Vagina (tissue), 2 donors: ENCODE measurements at regions not wholly inside any gene's neighbourhood (a gene's known extent, or its start where the extent isn't known, plus 50 kb on each side); places are given as distances from the start of the nearest gene placed in this dataset.

ENCODE experiments used
- DNase-seq, 2 donors: peaks; one replicate each; pipeline ENCODE4 v3.0.0-alpha.2; 2017; ENCODE audit errors: extremely low spot score in 2 of 2
- H3K27ac ChIP-seq: fragments of 200-600 bp; sonication (generic); one replicate; pipeline ENCODE4 v1.5.1; 2019
- H3K27me3 ChIP-seq: fragments of 200-600 bp; sonication (generic); one replicate; pipeline ENCODE4 v1.5.1; 2019
- H3K36me3 ChIP-seq, 2 donors: fragments of 200-600 bp; sonication (generic); one replicate each; pipeline ENCODE4 v1.5.1; 2017 to 2019
- H3K4me1 ChIP-seq: fragments of 200-600 bp; sonication (generic); one replicate; pipeline ENCODE4 v1.5.1; 2019
- H3K4me3 ChIP-seq, 2 donors: fragments of 200-600 bp; sonication (generic); 1 replicate in 1 of 2; 2 replicates in 1 of 2; pipeline ENCODE4 v1.5.1; 2016 to 2019
- H3K9me3 ChIP-seq: fragments of 200-600 bp; sonication (generic); one replicate; pipeline ENCODE4 v1.5.1; 2019
- POLR2A ChIP-seq, 2 donors: fragments of 450-650 bp; IDR thresholded peaks; one replicate each; pipeline ENCODE4 v1.6.1; 2017; ENCODE audit warnings: antibody characterized with exemption in 2 of 2, mild to moderate bottlenecking in 2 of 2, moderate library complexity in 2 of 2
- POLR2AphosphoS5 ChIP-seq, 2 donors: sonication (generic); formaldehyde crosslinking; IDR thresholded peaks; one replicate each; pipeline ENCODE4 v1.9.0; 2017; ENCODE audit warnings: antibody characterized with exemption in 2 of 2, mild to moderate bottlenecking in 2 of 2, low read depth in 1 of 2; ENCODE audit not compliant: insufficient read depth in 1 of 2
- intact Hi-C: fragments of 100-400 bp; cut with DNase I; formaldehyde crosslinking; loops from one replicate; pipeline ENCODE4 v1.15.1; 2023
- TF ChIP-seq, protein P1 (sequence below), 3 experiments: fragments of 450-650 bp in 2 of 3; fragments of 200-600 bp in 1 of 3; sonication (generic) in 1 of 3; IDR thresholded peaks; one replicate each; pipeline ENCODE4 v1.5.1; 2017 to 2019; ENCODE audit warnings: antibody characterized with exemption in 3 of 3, mild to moderate bottlenecking in 2 of 3, moderate library complexity in 2 of 3

DNA sequence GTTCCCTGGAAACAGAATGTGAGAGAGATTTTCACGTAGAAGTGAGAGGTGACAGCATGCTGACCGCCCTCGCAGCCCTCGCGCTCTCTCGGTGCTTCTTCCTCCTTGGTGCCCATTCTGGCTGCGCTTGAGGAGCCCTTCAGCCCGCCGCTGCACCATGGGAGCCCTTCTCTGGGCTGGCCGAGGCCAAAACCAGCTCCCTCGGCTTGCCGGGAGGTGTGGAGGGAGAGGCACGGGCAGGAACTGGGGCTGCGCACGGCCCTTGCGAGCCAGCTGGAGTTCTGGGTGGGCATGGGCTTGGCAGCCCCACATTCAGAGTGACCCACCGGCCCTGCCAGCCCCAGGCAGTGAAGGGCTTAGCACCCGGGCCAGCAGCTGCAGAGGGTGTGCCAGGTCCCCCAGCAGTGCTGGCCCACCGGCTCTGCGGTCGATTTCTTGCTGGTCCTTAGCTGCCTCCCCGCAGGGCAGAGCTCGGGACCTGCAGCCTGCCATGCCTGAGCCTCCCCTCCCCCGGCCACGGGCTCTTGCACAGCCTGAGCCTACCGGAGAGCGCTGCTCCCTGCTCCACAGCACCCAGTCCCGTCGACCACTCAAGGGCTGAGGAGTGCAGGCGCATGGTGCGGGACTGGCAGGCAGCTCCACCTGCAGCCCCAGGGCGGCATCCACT is 888.7 kb upstream of the ZWINT start:
- intact Hi-C loops: no loop called here
- TF ChIP-seq, protein P1, sequence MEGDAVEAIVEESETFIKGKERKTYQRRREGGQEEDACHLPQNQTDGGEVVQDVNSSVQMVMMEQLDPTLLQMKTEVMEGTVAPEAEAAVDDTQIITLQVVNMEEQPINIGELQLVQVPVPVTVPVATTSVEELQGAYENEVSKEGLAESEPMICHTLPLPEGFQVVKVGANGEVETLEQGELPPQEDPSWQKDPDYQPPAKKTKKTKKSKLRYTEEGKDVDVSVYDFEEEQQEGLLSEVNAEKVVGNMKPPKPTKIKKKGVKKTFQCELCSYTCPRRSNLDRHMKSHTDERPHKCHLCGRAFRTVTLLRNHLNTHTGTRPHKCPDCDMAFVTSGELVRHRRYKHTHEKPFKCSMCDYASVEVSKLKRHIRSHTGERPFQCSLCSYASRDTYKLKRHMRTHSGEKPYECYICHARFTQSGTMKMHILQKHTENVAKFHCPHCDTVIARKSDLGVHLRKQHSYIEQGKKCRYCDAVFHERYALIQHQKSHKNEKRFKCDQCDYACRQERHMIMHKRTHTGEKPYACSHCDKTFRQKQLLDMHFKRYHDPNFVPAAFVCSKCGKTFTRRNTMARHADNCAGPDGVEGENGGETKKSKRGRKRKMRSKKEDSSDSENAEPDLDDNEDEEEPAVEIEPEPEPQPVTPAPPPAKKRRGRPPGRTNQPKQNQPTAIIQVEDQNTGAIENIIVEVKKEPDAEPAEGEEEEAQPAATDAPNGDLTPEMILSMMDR (IDR thresholded peaks at IDR 0.05): no peak
- no peak for TF ChIP-seq POLR2AphosphoS5 (IDR thresholded peaks at IDR 0.05; ENCODE audit: insufficient read depth in 1 of 2, low read depth in 1 of 2)
- TF ChIP-seq POLR2A (IDR thresholded peaks at IDR 0.05): no peak
- DNase-seq: no peak
- Histone ChIP-seq H3K4me1 (no peaks in the 10 kb centered on the region), H3K36me3 (no peaks in the 10 kb centered on the region), H3K9me3 (no peaks in the 10 kb centered on the region), H3K27me3 (no peaks in the 10 kb centered on the region), H3K4me3 (no peak overlapping the region), H3K27ac (no peak overlapping the region)

DNA sequence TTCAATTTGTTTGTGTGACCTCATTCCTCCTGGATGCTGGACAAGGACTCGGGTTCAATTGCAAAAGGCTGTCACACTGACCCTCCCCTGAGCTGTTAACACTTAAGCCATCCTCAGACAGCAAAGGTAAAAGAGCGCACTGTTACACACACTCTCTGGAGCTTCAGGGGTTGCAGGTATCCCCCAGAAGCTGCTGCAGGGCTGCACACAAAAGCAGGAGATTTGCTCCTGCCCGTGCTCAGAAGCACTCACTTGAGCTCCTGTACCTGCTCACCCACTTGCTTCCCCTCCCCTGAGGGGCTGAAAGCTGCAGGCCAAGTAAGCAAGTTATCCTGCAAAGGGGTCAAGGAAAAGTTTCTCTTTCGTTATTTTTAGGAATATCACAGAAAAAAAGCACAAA is 886.2 kb upstream of the ZWINT start:
- no peak overlapping the region for H3K4me3 ChIP-seq
- H3K27ac ChIP-seq: no peak overlapping the region
- no peaks in the 10 kb centered on the region for H3K9me3 ChIP-seq
- H3K36me3 ChIP-seq: no peaks in the 10 kb centered on the region
- intact Hi-C loops: no loop called here
- no peaks in the 10 kb centered on the region for H3K4me1 ChIP-seq
- TF ChIP-seq POLR2AphosphoS5 (IDR thresholded peaks at IDR 0.05; ENCODE audit: insufficient read depth in 1 of 2, low read depth in 1 of 2): no peak
- TF ChIP-seq, protein P1 (IDR thresholded peaks at IDR 0.05): no peak
- no peak for TF ChIP-seq POLR2A (IDR thresholded peaks at IDR 0.05)
- no peaks in the 10 kb centered on the region for H3K27me3 ChIP-seq
- no peak for DNase-seq

DNA sequence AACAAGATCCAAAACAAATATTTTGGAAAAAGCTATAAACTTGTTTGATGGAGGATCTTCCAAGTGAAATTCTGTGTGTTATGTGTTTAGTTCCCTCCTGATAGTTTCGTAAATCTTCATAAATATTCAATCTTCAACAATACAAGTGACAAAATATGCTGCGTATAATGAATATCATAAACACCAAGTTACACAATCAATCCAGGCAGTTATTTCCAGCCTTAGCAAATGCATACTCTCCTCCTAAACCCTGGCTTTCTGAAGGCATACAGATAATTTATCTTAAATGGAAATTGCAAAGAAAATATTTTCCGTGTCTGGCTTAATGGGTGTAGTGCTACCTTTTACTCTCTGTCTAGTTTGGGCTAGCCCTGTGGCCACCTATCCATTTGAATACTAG is 864.9 kb upstream of the ZWINT start:
- TF ChIP-seq, protein P1 (IDR thresholded peaks at IDR 0.05): no peak
- TF ChIP-seq POLR2A (IDR thresholded peaks at IDR 0.05) (no peak), POLR2AphosphoS5 (IDR thresholded peaks at IDR 0.05; ENCODE audit: insufficient read depth in 1 of 2, low read depth in 1 of 2) (no peak)
- intact Hi-C loops: no loop called here
- Histone ChIP-seq H3K27me3 (no peaks in the 10 kb centered on the region), H3K36me3 (no peaks in the 10 kb centered on the region), H3K9me3 (peaks cover under 1% of the 10 kb centered on the region), H3K4me3 (no peak overlapping the region), H3K4me1 (no peaks in the 10 kb centered on the region), H3K27ac (no peak overlapping the region)
- no peak for DNase-seq

DNA sequence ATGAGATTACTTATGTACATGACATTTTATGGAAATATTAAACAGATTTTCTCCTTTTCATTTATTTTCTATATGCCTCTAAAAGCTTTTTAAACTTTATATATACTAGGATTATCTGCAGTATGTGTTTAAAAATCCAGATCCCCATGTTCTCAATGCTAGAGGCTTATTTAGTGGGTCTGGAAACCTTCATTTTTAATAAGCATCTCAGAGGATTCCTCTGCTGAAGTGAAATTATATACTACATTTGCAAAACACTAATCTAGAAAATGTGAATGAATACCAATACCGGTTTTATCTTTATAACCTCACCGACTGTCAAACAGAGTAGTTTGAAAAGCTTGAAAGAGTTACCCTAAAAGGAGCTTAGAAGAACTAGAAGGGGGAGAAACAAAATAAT is 863.8 kb upstream of the ZWINT start:
- Histone ChIP-seq H3K36me3 (no peaks in the 10 kb centered on the region), H3K9me3 (no peaks in the 10 kb centered on the region), H3K4me3 (no peak overlapping the region), H3K27ac (no peak overlapping the region), H3K27me3 (no peaks in the 10 kb centered on the region), H3K4me1 (no peaks in the 10 kb centered on the region)
- DNase-seq: no peak
- intact Hi-C loops: no loop called here
- TF ChIP-seq, protein P1 (IDR thresholded peaks at IDR 0.05): no peak
- TF ChIP-seq POLR2AphosphoS5 (IDR thresholded peaks at IDR 0.05; ENCODE audit: insufficient read depth in 1 of 2, low read depth in 1 of 2) (no peak), POLR2A (IDR thresholded peaks at IDR 0.05) (no peak)

DNA sequence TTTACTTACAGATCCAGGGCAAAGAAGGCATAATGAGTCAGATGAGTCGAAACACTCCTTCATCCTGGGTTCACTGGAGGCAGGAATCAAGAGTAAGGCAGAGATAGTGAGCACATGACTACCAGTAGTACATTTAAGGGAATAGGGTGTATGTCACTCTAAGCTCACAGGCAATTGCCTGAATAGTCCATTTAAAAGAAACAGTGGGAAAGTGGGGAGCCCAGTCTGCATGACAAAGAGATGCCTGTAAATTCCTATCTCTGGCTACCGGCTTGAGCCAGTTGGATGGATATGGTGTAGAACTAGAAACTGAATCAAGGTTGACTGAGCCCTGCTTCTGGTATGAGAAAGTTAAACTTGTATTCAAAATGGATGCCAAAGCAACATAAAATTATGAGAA is 861.5 kb upstream of the ZWINT start:
- H3K27ac ChIP-seq: no peak overlapping the region
- no peak overlapping the region for H3K4me3 ChIP-seq
- intact Hi-C loops: no loop called here
- H3K4me1 ChIP-seq: no peaks in the 10 kb centered on the region
- H3K27me3 ChIP-seq: no peaks in the 10 kb centered on the region
- no peak for TF ChIP-seq POLR2AphosphoS5 (IDR thresholded peaks at IDR 0.05; ENCODE audit: insufficient read depth in 1 of 2, low read depth in 1 of 2)
- TF ChIP-seq POLR2A (IDR thresholded peaks at IDR 0.05): no peak
- TF ChIP-seq, protein P1 (IDR thresholded peaks at IDR 0.05): no peak
- no peak for DNase-seq
- H3K36me3 ChIP-seq: no peaks in the 10 kb centered on the region
- no peaks in the 10 kb centered on the region for H3K9me3 ChIP-seq
